NCI-H460 (cell line): ENCODE measurements at regions not wholly inside any gene's neighbourhood (a gene's known extent, or its start where the extent isn't known, plus 50 kb on each side); places are given as distances from the start of the nearest gene placed in this dataset.
"Not testable (repeated sequence)": the region's sequence is repeated elsewhere in the genome, so short reads cannot be mapped to it uniquely, and the experiment has no call there.

Experiments
- DNase-seq: peaks from one replicate; pipeline ENCODE4 v3.0.0-alpha.2; 2016; ENCODE audit warnings: low read depth; ENCODE audit errors: extremely low read depth

- no peak for DNase-seq
These were observed 51.1 kb upstream of the ROPN1 start for GRCh38 chr3:124043023-124043422.

- DNase-seq: no peak
These were observed 53.0 kb upstream of the ROPN1 start for GRCh38 chr3:124044956-124045355.

GRCh38 chr3:124048967-124049798 is 57.3 kb upstream of the ROPN1 start:
- no peak for DNase-seq

GRCh38 chr3:124051636-124052035 is 59.7 kb upstream of the ROPN1 start:
- DNase-seq: no peak

GRCh38 chr3:124053871-124054270 is 61.9 kb upstream of the ROPN1 start:
- no peak for DNase-seq

- DNase-seq: no peak
These were observed 64.9 kb upstream of the ROPN1 start for GRCh38 chr3:124056846-124057245.

GRCh38 chr3:124057420-124057819 is 65.5 kb upstream of the ROPN1 start:
- DNase-seq: no peak

- no peak for DNase-seq
These were observed 67.7 kb upstream of the ROPN1 start for GRCh38 chr3:124059580-124059979.

- no peak for DNase-seq
These were observed 71.4 kb upstream of the ROPN1 start for GRCh38 chr3:124063197-124063909.

GRCh38 chr3:124064050-124064449 is 72.1 kb upstream of the ROPN1 start:
- DNase-seq: no peak

- DNase-seq: not testable (repeated sequence)
These were observed 74.6 kb upstream of the ROPN1 start for GRCh38 chr3:124066543-124066942.

- DNase-seq: not testable (repeated sequence)
These were observed 77.8 kb upstream of the ROPN1 start for GRCh38 chr3:124069706-124070105.

GRCh38 chr3:124075090-124075489 is 83.2 kb upstream of the ROPN1 start:
- DNase-seq: not testable (repeated sequence)

- no peak for DNase-seq
These were observed 83.8 kb upstream of the ROPN1 start for GRCh38 chr3:124075753-124076152.

GRCh38 chr3:124076235-124076634 is 84.3 kb upstream of the ROPN1 start:
- DNase-seq: no peak

GRCh38 chr3:124078953-124079911 is 87.3 kb upstream of the ROPN1 start:
- DNase-seq: peak; percentile 42

GRCh38 chr3:124079912-124080276 is 88.0 kb upstream of the ROPN1 start:
- DNase-seq: no peak

GRCh38 chr3:124082343-124082742 is 90.4 kb upstream of the ROPN1 start:
- no peak for DNase-seq

- no peak for DNase-seq
These were observed 92.3 kb upstream of the ROPN1 start for GRCh38 chr3:124084022-124084881.

GRCh38 chr3:124088801-124089200 is 96.9 kb upstream of the ROPN1 start:
- no peak for DNase-seq
